Hepatocyte (in vitro differentiated cells): ENCODE measurements at regions not wholly inside any gene's neighbourhood (a gene's known extent, or its start where the extent isn't known, plus 50 kb on each side); places are given as distances from the start of the nearest gene placed in this dataset.

Experiments
- CTCF ChIP-seq: fragments of 200-600 bp; sonication (generic); IDR thresholded peaks from 2 replicates; pipeline ENCODE4 v1.5.1; 2016; ENCODE audit warnings: antibody characterized with exemption, mild to moderate bottlenecking; ENCODE audit not compliant: poor library complexity
- EZH2 ChIP-seq: fragments of 200-600 bp; sonication (generic); IDR thresholded peaks from 2 replicates; pipeline ENCODE4 v1.6.1; 2016; ENCODE audit warnings: antibody characterized with exemption, mild to moderate bottlenecking, borderline replicate concordance
- EZH2phosphoT487 ChIP-seq: fragments of 200-600 bp; sonication (generic); IDR thresholded peaks from one replicate; pipeline ENCODE4 v1.6.1; 2018; ENCODE audit warnings: antibody characterized with exemption, mild to moderate bottlenecking, low read depth, moderate library complexity; ENCODE audit not compliant: unreplicated experiment, severe bottlenecking

- no peak for TF ChIP-seq CTCF
- TF ChIP-seq EZH2, result no peak
- no peak for TF ChIP-seq EZH2phosphoT487
Measured at GRCh38 chr7:53697913-53698312, 662.5 kb downstream of the POM121L12 start.
